H1 (cell line): ENCODE measurements at regions not wholly inside any gene's neighbourhood (a gene's known extent, or its start where the extent isn't known, plus 50 kb on each side); places are given as distances from the start of the nearest gene placed in this dataset.

Source experiments
- CTCF ChIA-PET: fragments of 300-600 bp; sonication (Branson Sonifier 250); formaldehyde crosslinking; loops from one replicate; lab custom pipeline; 2021; ENCODE audit not compliant: partially characterized antibody; lab: Charles Lee
- POLR2A ChIA-PET: fragments of 300-600 bp; sonication (Branson Sonifier 250); formaldehyde crosslinking; loops from one replicate; lab custom pipeline; 2021; ENCODE audit warnings: inconsistent platforms; ENCODE audit not compliant: partially characterized antibody; lab: Charles Lee
- DNase-seq, 2 experiments: peaks; one replicate each; pipeline versions ENCODE4 v3.0.0 to v3.0.0-alpha.2; 2010 to 2022; ENCODE audit warnings: low spot score in 2 of 2, low read depth in 1 of 2, mixed read lengths in 1 of 2
- FAIRE-seq: peaks from 2 replicates; lab custom pipeline; 2011; peaks lifted over from hg19 to GRCh38; lab: Jason Lieb, UNC
- H2AFZ ChIP-seq: 2 replicates; pipeline ENCODE4 v1.8.1; 2012; ENCODE audit warnings: low read length, inconsistent platforms
- H2AK5ac ChIP-seq: 2 replicates; pipeline ENCODE4 v1.6.1; 2013; ENCODE audit warnings: low read depth, low read length
- H2BK120ac ChIP-seq: replicated peaks from 2 replicates; pipeline ENCODE3; 2013; ENCODE audit warnings: low read depth, low read length, inconsistent platforms
- H2BK12ac ChIP-seq: 2 replicates; pipeline ENCODE4 v1.6.1; 2013; ENCODE audit warnings: low read depth, low read length
- H2BK15ac ChIP-seq: 2 replicates; pipeline ENCODE4 v1.6.1; 2013; ENCODE audit warnings: low read length
- H2BK20ac ChIP-seq: 2 replicates; pipeline ENCODE4 v1.6.1; 2013; ENCODE audit warnings: low read length
- H2BK5ac ChIP-seq: 2 replicates; pipeline ENCODE4 v1.6.1; 2013; ENCODE audit warnings: low read depth, low read length
- H3K14ac ChIP-seq: 2 replicates; pipeline ENCODE4 v1.6.1; 2013; ENCODE audit warnings: inconsistent platforms; ENCODE audit not compliant: insufficient read length
- H3K18ac ChIP-seq: 2 replicates; pipeline ENCODE4 v1.6.1; 2013; ENCODE audit warnings: low read length; ENCODE audit errors: extremely low read depth
- H3K23ac ChIP-seq: 2 replicates; pipeline ENCODE4 v1.6.1; 2013; ENCODE audit warnings: inconsistent platforms; ENCODE audit not compliant: insufficient read length
- H3K23me2 ChIP-seq: 2 replicates; pipeline ENCODE4 v1.6.1; 2013; ENCODE audit warnings: low read depth, low read length
- H3K27ac ChIP-seq: 2 replicates; pipeline ENCODE4 v1.6.1; 2011; ENCODE audit warnings: low read depth, low read length, inconsistent platforms
- H3K27me3 ChIP-seq, 4 experiments: replicated peaks in 1 of 4; 1 replicate in 1 of 4; 2 replicates in 3 of 4; pipeline versions ENCODE4 v1.6.1 to v1.8.1; 2011 to 2013; ENCODE audit warnings: low read length in 3 of 4, mild to moderate bottlenecking in 3 of 4, inconsistent platforms in 2 of 4, mixed read lengths in 2 of 4, moderate library complexity in 1 of 4; ENCODE audit not compliant: control insufficient read depth in 3 of 4, insufficient read depth in 3 of 4; ENCODE audit errors: extremely low read depth in 1 of 4
- H3K36me3 ChIP-seq, 4 experiments: 2 replicates each; pipeline versions ENCODE4 v1.6.1 to v1.8.1; 2011 to 2013; ENCODE audit warnings: mild to moderate bottlenecking in 4 of 4, low read length in 3 of 4, moderate library complexity in 2 of 4, control low read depth in 1 of 4, inconsistent platforms in 1 of 4; ENCODE audit not compliant: insufficient read depth in 4 of 4, control insufficient read depth in 2 of 4
- H3K4ac ChIP-seq: replicated peaks from 2 replicates; pipeline ENCODE3; 2013; ENCODE audit warnings: low read length, low read depth, mixed read lengths, inconsistent platforms; ENCODE audit not compliant: insufficient read length
- H3K4me1 ChIP-seq, 4 experiments: replicated peaks in 1 of 4; 1 replicate in 1 of 4; 2 replicates in 3 of 4; pipeline versions ENCODE4 v1.6.1 to v1.8.1; 2011 to 2013; ENCODE audit warnings: low read length in 3 of 4, inconsistent platforms in 2 of 4, mixed read lengths in 1 of 4; ENCODE audit not compliant: insufficient read depth in 4 of 4, control insufficient read depth in 3 of 4
- H3K4me2 ChIP-seq, 2 experiments: 2 replicates each; pipeline versions ENCODE4 v1.6.1 to v1.8.1; 2011 to 2013; ENCODE audit warnings: low read depth in 2 of 2, low read length in 2 of 2, control low read depth in 1 of 2, inconsistent platforms in 1 of 2, mild to moderate bottlenecking in 1 of 2; ENCODE audit not compliant: insufficient read depth in 1 of 2
- H3K4me3 ChIP-seq, 4 experiments: fragments of 200-600, 300-600 bp in 1 of 4; sonication (generic), shearing (Covaris generic), sonication (Bioruptor Twin) in 1 of 4; 2 replicates each; pipeline versions ENCODE4 v1.5.1 to v1.8.1; 2011 to 2016; ENCODE audit warnings: low read length in 4 of 4, low read depth in 3 of 4, control low read depth in 2 of 4, inconsistent platforms in 2 of 4, mild to moderate bottlenecking in 2 of 4, mixed read lengths in 1 of 4, moderate library complexity in 1 of 4; ENCODE audit not compliant: insufficient read depth in 2 of 4; ENCODE audit errors: extremely low read depth in 1 of 4
- H3K56ac ChIP-seq: replicated peaks from 2 replicates; pipeline ENCODE3; 2013; ENCODE audit warnings: low read depth, mild to moderate bottlenecking, mixed read lengths, low read length, inconsistent platforms; ENCODE audit not compliant: insufficient read length
- H3K79me1 ChIP-seq: 2 replicates; pipeline ENCODE4 v1.6.1; 2013; ENCODE audit warnings: low read depth, low read length, control low read depth
- H3K79me2 ChIP-seq, 2 experiments: 2 replicates each; pipeline versions ENCODE4 v1.6.1 to v1.8.1; 2012 to 2013; ENCODE audit warnings: low read length in 2 of 2, mild to moderate bottlenecking in 2 of 2, inconsistent platforms in 1 of 2; ENCODE audit not compliant: insufficient read depth in 2 of 2, control insufficient read depth in 1 of 2
- H3K9ac ChIP-seq, 4 experiments: replicated peaks in 1 of 4; 1 replicate in 1 of 4; 2 replicates in 3 of 4; pipeline versions ENCODE4 v1.6.1 to v1.8.1; 2011 to 2013; ENCODE audit warnings: low read depth in 3 of 4, low read length in 3 of 4, control low read depth in 2 of 4, mild to moderate bottlenecking in 2 of 4, moderate library complexity in 2 of 4, inconsistent platforms in 1 of 4; ENCODE audit errors: extremely low read depth in 1 of 4
- H3K9me3 ChIP-seq, 2 experiments: 2 replicates each; pipeline versions ENCODE4 v1.6.1 to v1.8.1; 2012 to 2013; ENCODE audit warnings: mild to moderate bottlenecking in 2 of 2, moderate library complexity in 2 of 2, control low read depth in 1 of 2, inconsistent platforms in 1 of 2, low read depth in 1 of 2, low read length in 1 of 2, mixed read lengths in 1 of 2; ENCODE audit not compliant: insufficient read depth in 2 of 2
- H4K20me1 ChIP-seq, 2 experiments: replicated peaks in 1 of 2; 2 replicates each; pipeline versions ENCODE3 to v1.8.1; 2011 to 2013; ENCODE audit warnings: inconsistent platforms in 2 of 2, low read length in 2 of 2, mild to moderate bottlenecking in 1 of 2; ENCODE audit not compliant: insufficient read depth in 2 of 2, control insufficient read depth in 1 of 2
- H4K5ac ChIP-seq: 2 replicates; pipeline ENCODE4 v1.6.1; 2013; ENCODE audit warnings: low read length, low read depth, mixed read lengths, inconsistent platforms; ENCODE audit not compliant: insufficient read length
- H4K8ac ChIP-seq: 2 replicates; pipeline ENCODE4 v1.8.0; 2013; ENCODE audit warnings: mild to moderate bottlenecking, moderate library complexity, low read length, inconsistent platforms; ENCODE audit not compliant: insufficient read depth; ENCODE audit errors: extremely low read depth
- H4K91ac ChIP-seq: replicated peaks from 2 replicates; pipeline ENCODE3; 2013; ENCODE audit warnings: low read length, mixed read lengths, inconsistent platforms; ENCODE audit not compliant: insufficient read length
- ASH2L ChIP-seq: fragments of 200-600, 300-600 bp; sonication (generic); IDR thresholded peaks from one replicate; pipeline ENCODE4 v1.7.1; 2017; ENCODE audit warnings: low read length
- BACH1 ChIP-seq: IDR thresholded peaks from 2 replicates; pipeline ENCODE4 v1.6.1; 2012; ENCODE audit warnings: low read length, improper control_type of control experiment
- BRCA1 ChIP-seq: IDR thresholded peaks from 2 replicates; pipeline ENCODE4 v1.6.1; 2012; ENCODE audit warnings: low read depth, low read length, improper control_type of control experiment
- CREB1 ChIP-seq: IDR thresholded peaks from 2 replicates; pipeline ENCODE4 v1.6.1; 2012; ENCODE audit warnings: inconsistent platforms
- HDAC6 ChIP-seq: IDR thresholded peaks from one replicate; pipeline ENCODE4 v1.7.1; 2012; ENCODE audit warnings: low read depth, mild to moderate bottlenecking, inconsistent platforms, low read length, moderate library complexity
- JUN ChIP-seq: IDR thresholded peaks from 2 replicates; pipeline ENCODE4 v1.6.1; 2011; ENCODE audit warnings: low read depth, mild to moderate bottlenecking, improper control_type of control experiment, low read length
- POLR2A ChIP-seq, 2 experiments: IDR thresholded peaks; 1 replicate in 1 of 2; 2 replicates in 1 of 2; pipeline ENCODE4 v1.6.1; 2011; ENCODE audit warnings: low read depth in 2 of 2, low read length in 2 of 2, mild to moderate bottlenecking in 2 of 2; ENCODE audit errors: control extremely low read depth in 1 of 2
- POU5F1 ChIP-seq: IDR thresholded peaks from 2 replicates; pipeline ENCODE4 v1.6.1; 2011; ENCODE audit warnings: low read depth, mild to moderate bottlenecking, low read length, moderate library complexity
- RBBP5 ChIP-seq: IDR thresholded peaks from 2 replicates; pipeline ENCODE4 v1.7.1; 2012; ENCODE audit warnings: low read depth, mild to moderate bottlenecking, inconsistent platforms, low read length, moderate library complexity, borderline replicate concordance
- SP2 ChIP-seq: IDR thresholded peaks from 2 replicates; pipeline ENCODE4 v1.6.1; 2012; ENCODE audit warnings: mild to moderate bottlenecking, low read length, inconsistent platforms
- SUZ12 ChIP-seq: fragments of 200-600 bp; sonication (generic); IDR thresholded peaks from 2 replicates; pipeline ENCODE4 v1.6.1; 2012; ENCODE audit warnings: mild to moderate bottlenecking, inconsistent platforms, low read length, moderate library complexity, mixed read lengths
- TCF12 ChIP-seq: IDR thresholded peaks from 2 replicates; pipeline ENCODE4 v1.6.1; 2011; ENCODE audit warnings: low read depth, mild to moderate bottlenecking, low read length
- WGBS, 2 experiments: shearing (Covaris generic) in 1 of 2; methylation state at CpG; one replicate each; pipeline versions ENCODE4 v1.1.6 to v1.1.7; 2013 to 2015; ENCODE audit warnings: low lambda C conversion rate in 2 of 2, mixed read lengths in 2 of 2, inconsistent platforms in 1 of 2, low coverage in 1 of 2, missing lambda C conversion rate in 1 of 2; ENCODE audit not compliant: insufficient replicate concordance in 2 of 2, insufficient coverage in 1 of 2, insufficient read length in 1 of 2; ENCODE audit errors: extremely low coverage in 1 of 2, missing lambda C conversion rate in 1 of 2; 5-methylcytosine and 5-hydroxymethylcytosine counted together

DNA sequence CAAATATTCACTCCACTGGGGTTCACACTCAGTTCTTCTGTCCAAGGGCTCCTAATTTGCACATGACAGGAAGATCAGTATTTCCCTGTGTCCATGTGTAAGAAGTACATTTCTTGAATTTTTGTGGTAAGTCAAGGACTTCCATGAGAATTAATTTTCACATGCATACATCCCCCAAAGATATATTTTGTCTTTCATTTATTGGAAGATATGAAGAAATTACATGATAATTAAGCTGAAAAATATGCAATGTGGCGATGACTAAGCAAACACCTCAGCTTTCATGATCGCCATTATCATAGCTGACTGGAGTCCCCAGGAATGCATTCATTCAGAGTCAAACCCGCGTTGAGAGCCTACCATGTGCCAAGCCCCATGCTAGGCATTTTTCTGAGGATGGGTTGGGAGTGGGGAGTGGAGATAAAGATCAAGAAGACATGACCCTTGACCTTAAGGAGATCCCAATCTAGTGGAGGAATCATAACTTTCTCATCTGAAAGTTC lies 104.6 kb upstream of the F3 start:
- H2BK20ac ChIP-seq: no peak overlapping the region
- H3K9me3 ChIP-seq: no peaks in the 10 kb centered on the region
- no peak for FAIRE-seq
- H3K18ac ChIP-seq: no peak overlapping the region
- H3K4me1 ChIP-seq: peaks cover 0 to 2% (median 0%) of the 10 kb centered on the region in 4 experiments; a peak in 1 of 7 replicates
- H3K36me3 ChIP-seq: no peaks in the 10 kb centered on the region
- no peak overlapping the region for H3K56ac ChIP-seq
- no peak overlapping the region for H2BK5ac ChIP-seq
- no peak overlapping the region; the same call in 1 of the 2 replicates for H2BK15ac ChIP-seq
- no peak overlapping the region for H2AFZ ChIP-seq
- no peak overlapping the region for H3K9ac ChIP-seq
- 95% methylated on average over 4 of the region's 4 CpGs; no CpG with 5 or more reads in 1 of the 2 experiments for WGBS, 2 experiments
- H3K79me2 ChIP-seq: no peaks in the 10 kb centered on the region
- H3K4me3 ChIP-seq: no peak overlapping the region
- H3K79me1 ChIP-seq: no peaks in the 10 kb centered on the region
- H3K27me3 ChIP-seq: no peaks in the 10 kb centered on the region
- no peak overlapping the region for H2AK5ac ChIP-seq
- no peak overlapping the region for H2BK120ac ChIP-seq
- H3K23ac ChIP-seq: no peak overlapping the region
- no peaks in the 10 kb centered on the region for H4K20me1 ChIP-seq
- DNase-seq: no peak
- no peak overlapping the region for H2BK12ac ChIP-seq
- no peak for TF ChIP-seq POU5F1
- no peak for TF ChIP-seq CREB1
- no peak for TF ChIP-seq BRCA1
- no peak for TF ChIP-seq TCF12
- TF ChIP-seq SUZ12: no peak
- no peak for TF ChIP-seq RBBP5
- TF ChIP-seq BACH1: no peak
- no peak for TF ChIP-seq JUN
- TF ChIP-seq POLR2A (IDR thresholded peaks at IDR 0.05; ENCODE audit: control extremely low read depth in 1 of 2, low read depth in 2 of 2, low read length in 2 of 2): no peak
- TF ChIP-seq SP2: no peak
- TF ChIP-seq ASH2L: no peak
- no peak for TF ChIP-seq HDAC6
- no peaks in the 10 kb centered on the region for H3K23me2 ChIP-seq
- no peak overlapping the region for H3K27ac ChIP-seq
- H4K5ac ChIP-seq: no peak overlapping the region
- H3K4me2 ChIP-seq: no peak overlapping the region
- H4K8ac ChIP-seq: no peak overlapping the region
- ChIA-PET CTCF (interaction anchor here (0.5 to 1.5 kb wide), 3 partner anchors 11 to 148 kb away, joined by 3 to 4 read pairs (median 3); no protein-coding TSS in a partner anchor), POLR2A (interaction anchor here (1.1 kb wide), 1 partner anchor 14 kb away, joined by 3 read pairs; no protein-coding TSS in a partner anchor)
- H3K14ac ChIP-seq: no peak overlapping the region
- no peak overlapping the region for H4K91ac ChIP-seq
- H3K4ac ChIP-seq: no peak overlapping the region
